ENCODE measurements at regions not wholly inside any gene's neighbourhood (a gene's known extent, or its start where the extent isn't known, plus 50 kb on each side); places are given as distances from the start of the nearest gene placed in this dataset.

DNA sequence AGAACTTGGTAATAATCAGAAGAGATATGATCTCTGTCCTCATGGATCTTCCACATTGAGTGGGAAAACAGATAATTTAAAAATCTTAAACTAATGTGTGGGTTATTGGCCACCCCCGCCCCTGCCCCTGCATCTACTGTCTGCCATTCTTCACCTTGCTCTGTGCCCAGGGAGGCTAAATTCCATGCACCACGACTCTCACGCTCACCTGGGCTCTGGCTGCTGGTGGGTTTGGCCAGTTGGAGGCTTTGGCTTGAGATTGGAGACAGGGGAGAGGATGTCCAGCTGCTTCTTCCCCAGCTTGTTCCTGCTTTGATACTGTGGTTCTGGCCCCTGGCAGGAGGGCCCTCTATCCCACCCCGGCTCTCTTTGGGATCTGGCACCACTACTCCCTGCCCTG is 127.9 kb downstream of the IRX5 start:
- peaks cover 10% of the 10 kb centered on the region; the same call in 1 of the 2 replicates for H3K4me1 ChIP-seq (ENCODE audit: insufficient read depth)
- Mint-ChIP-seq H3K27ac (no peak overlapping the region), H3K9me3 (peaks cover 14% of the 10 kb centered on the region), H3K27me3 (ENCODE audit: insufficient read depth, low read depth, poor library complexity) (peaks cover 46% of the 10 kb centered on the region), H3K36me3 (ENCODE audit: low read depth) (no peaks in the 10 kb centered on the region; the same call in 2 of the 3 replicates), H3K4me1 (peaks cover 10% of the 10 kb centered on the region), H3K4me3 (no peak overlapping the region)
- no peak overlapping the region for H2AFZ ChIP-seq
- no peaks in the 10 kb centered on the region for H4K20me1 ChIP-seq (replicated peaks; ENCODE audit: insufficient read depth)
- no peak overlapping the region for H3K4me3 ChIP-seq
- DNase-seq (ENCODE audit: low spot score) (no peak), ATAC-seq (no peak)
- no peaks in the 10 kb centered on the region for H3K79me2 ChIP-seq (replicated peaks; ENCODE audit: insufficient read depth)
- no peak overlapping the region for H3K4me2 ChIP-seq
- peaks cover 33% of the 10 kb centered on the region for H3K27me3 ChIP-seq (ENCODE audit: insufficient read depth)
- H3K36me3 ChIP-seq (ENCODE audit: insufficient read depth) = no peaks in the 10 kb centered on the region
- peaks cover 8% of the 10 kb centered on the region for H3F3A ChIP-seq (replicated peaks; ENCODE audit: low read depth)
- TF ChIP-seq JUNB (IDR thresholded peaks at IDR 0.05; ENCODE audit: unreplicated experiment) (no peak), NANOG (IDR thresholded peaks at IDR 0.05; ENCODE audit: borderline replicate concordance) (no peak), ZNF331 (CRISPR knock-in tag; IDR thresholded peaks at IDR 0.05; ENCODE audit: low read depth) (no peak), EZH2phosphoT487 (IDR thresholded peaks at IDR 0.05; ENCODE audit: unreplicated experiment) (no peak)
- TF ChIP-seq, protein P1, sequence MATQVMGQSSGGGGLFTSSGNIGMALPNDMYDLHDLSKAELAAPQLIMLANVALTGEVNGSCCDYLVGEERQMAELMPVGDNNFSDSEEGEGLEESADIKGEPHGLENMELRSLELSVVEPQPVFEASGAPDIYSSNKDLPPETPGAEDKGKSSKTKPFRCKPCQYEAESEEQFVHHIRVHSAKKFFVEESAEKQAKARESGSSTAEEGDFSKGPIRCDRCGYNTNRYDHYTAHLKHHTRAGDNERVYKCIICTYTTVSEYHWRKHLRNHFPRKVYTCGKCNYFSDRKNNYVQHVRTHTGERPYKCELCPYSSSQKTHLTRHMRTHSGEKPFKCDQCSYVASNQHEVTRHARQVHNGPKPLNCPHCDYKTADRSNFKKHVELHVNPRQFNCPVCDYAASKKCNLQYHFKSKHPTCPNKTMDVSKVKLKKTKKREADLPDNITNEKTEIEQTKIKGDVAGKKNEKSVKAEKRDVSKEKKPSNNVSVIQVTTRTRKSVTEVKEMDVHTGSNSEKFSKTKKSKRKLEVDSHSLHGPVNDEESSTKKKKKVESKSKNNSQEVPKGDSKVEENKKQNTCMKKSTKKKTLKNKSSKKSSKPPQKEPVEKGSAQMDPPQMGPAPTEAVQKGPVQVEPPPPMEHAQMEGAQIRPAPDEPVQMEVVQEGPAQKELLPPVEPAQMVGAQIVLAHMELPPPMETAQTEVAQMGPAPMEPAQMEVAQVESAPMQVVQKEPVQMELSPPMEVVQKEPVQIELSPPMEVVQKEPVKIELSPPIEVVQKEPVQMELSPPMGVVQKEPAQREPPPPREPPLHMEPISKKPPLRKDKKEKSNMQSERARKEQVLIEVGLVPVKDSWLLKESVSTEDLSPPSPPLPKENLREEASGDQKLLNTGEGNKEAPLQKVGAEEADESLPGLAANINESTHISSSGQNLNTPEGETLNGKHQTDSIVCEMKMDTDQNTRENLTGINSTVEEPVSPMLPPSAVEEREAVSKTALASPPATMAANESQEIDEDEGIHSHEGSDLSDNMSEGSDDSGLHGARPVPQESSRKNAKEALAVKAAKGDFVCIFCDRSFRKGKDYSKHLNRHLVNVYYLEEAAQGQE (IDR thresholded peaks at IDR 0.05; ENCODE audit: unreplicated experiment) = no peak
- TF ChIP-seq, protein P2, sequence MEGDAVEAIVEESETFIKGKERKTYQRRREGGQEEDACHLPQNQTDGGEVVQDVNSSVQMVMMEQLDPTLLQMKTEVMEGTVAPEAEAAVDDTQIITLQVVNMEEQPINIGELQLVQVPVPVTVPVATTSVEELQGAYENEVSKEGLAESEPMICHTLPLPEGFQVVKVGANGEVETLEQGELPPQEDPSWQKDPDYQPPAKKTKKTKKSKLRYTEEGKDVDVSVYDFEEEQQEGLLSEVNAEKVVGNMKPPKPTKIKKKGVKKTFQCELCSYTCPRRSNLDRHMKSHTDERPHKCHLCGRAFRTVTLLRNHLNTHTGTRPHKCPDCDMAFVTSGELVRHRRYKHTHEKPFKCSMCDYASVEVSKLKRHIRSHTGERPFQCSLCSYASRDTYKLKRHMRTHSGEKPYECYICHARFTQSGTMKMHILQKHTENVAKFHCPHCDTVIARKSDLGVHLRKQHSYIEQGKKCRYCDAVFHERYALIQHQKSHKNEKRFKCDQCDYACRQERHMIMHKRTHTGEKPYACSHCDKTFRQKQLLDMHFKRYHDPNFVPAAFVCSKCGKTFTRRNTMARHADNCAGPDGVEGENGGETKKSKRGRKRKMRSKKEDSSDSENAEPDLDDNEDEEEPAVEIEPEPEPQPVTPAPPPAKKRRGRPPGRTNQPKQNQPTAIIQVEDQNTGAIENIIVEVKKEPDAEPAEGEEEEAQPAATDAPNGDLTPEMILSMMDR (conservative IDR thresholded peaks at IDR 0.05; ENCODE audit: low read depth in 2 of 2) = no peak
- H3K9me2 ChIP-seq (ENCODE audit: insufficient read depth) = no peaks in the 10 kb centered on the region
- H3K27ac ChIP-seq (ENCODE audit: low read depth) = no peak overlapping the region

DNA sequence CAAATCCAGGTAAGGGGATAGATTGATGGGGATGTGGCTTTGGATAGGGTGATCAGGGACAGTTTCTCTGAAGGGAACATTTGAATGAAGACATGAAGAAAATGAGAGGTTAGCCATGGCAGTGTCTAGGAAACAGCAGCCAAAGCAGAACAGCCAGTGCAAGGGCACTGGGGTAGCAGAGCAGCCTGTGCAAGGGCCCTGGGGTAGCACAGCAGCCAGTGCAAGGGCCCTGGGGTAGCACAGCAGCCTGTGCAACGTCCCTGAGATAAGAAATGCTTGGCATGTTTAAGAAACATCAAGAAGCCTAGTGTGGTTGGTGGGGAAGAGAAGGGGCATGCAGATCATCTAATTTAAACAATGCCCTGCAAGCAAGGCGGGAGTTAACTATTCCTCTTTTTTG is 128.5 kb downstream of the IRX5 start:
- Mint-ChIP-seq H3K9me3 (peaks cover 14% of the 10 kb centered on the region), H3K4me1 (peaks cover 10% of the 10 kb centered on the region), H3K27ac (no peak overlapping the region), H3K36me3 (ENCODE audit: low read depth) (no peaks in the 10 kb centered on the region; the same call in 2 of the 3 replicates), H3K4me3 (no peak overlapping the region), H3K27me3 (ENCODE audit: insufficient read depth, low read depth, poor library complexity) (peaks cover 46% of the 10 kb centered on the region)
- Histone ChIP-seq H3F3A (replicated peaks; ENCODE audit: low read depth) (peaks cover 8% of the 10 kb centered on the region), H3K79me2 (replicated peaks; ENCODE audit: insufficient read depth) (no peaks in the 10 kb centered on the region), H3K4me3 (no peak overlapping the region), H3K27ac (ENCODE audit: low read depth) (no peak overlapping the region), H3K4me2 (no peak overlapping the region), H3K4me1 (ENCODE audit: insufficient read depth) (peaks cover 10% of the 10 kb centered on the region; the same call in 1 of the 2 replicates), H3K9me2 (ENCODE audit: insufficient read depth) (no peaks in the 10 kb centered on the region), H4K20me1 (replicated peaks; ENCODE audit: insufficient read depth) (no peaks in the 10 kb centered on the region), H3K27me3 (ENCODE audit: insufficient read depth) (peaks cover 33% of the 10 kb centered on the region), H3K36me3 (ENCODE audit: insufficient read depth) (no peaks in the 10 kb centered on the region), H2AFZ (no peak overlapping the region)
- TF ChIP-seq ZNF114 (CRISPR knock-in tag; IDR thresholded peaks at IDR 0.05) = no peak
- ATAC-seq (no peak), DNase-seq (ENCODE audit: low spot score) (no peak)
